ENCODE measurements at regions not wholly inside any gene's neighbourhood (a gene's known extent, or its start where the extent isn't known, plus 50 kb on each side); places are given as distances from the start of the nearest gene placed in this dataset.

GRCh38 chr10:9944690-9945089 is 1073.0 kb upstream of the CELF2 start:
- TF ChIP-seq CTCF (IDR thresholded peaks at IDR 0.05) (no peak), POLR2A (IDR thresholded peaks at IDR 0.05) (no peak)

All from esophagus squamous epithelium (tissue), 4 donors.